GM23248 (cell line): ENCODE measurements at regions not wholly inside any gene's neighbourhood (a gene's known extent, or its start where the extent isn't known, plus 50 kb on each side); places are given as distances from the start of the nearest gene placed in this dataset.

ENCODE experiments used
- DNase-seq: peaks from one replicate; pipeline ENCODE4 v3.0.0-alpha.2; 2015
- H2AFZ ChIP-seq: fragments of 200-600 bp; sonication (generic); 2 replicates; pipeline ENCODE4 v1.6.1; 2016; ENCODE audit warnings: antibody characterized with exemption
- H3F3A ChIP-seq: fragments of 200-600 bp; sonication (generic); 2 replicates; pipeline ENCODE4 v1.6.1; 2016; ENCODE audit warnings: mild to moderate bottlenecking, antibody characterized with exemption, mixed run types; ENCODE audit not compliant: insufficient read depth
- H3K27ac ChIP-seq: fragments of 200-600 bp; sonication (generic); 2 replicates; pipeline ENCODE4 v1.5.1; 2016; ENCODE audit warnings: mild to moderate bottlenecking
- H3K27me3 ChIP-seq: fragments of 200-600 bp; sonication (generic); replicated peaks from 2 replicates; pipeline ENCODE4 v1.6.1; 2016; ENCODE audit warnings: mild to moderate bottlenecking; ENCODE audit not compliant: insufficient read depth
- H3K36me3 ChIP-seq: fragments of 200-600 bp; sonication (generic); 2 replicates; pipeline ENCODE4 v1.6.1; 2016; ENCODE audit warnings: low read depth, mild to moderate bottlenecking
- H3K4me1 ChIP-seq: fragments of 200-600 bp; sonication (generic); 2 replicates; pipeline ENCODE4 v1.6.1; 2016; ENCODE audit warnings: mild to moderate bottlenecking; ENCODE audit not compliant: insufficient read depth
- H3K4me2 ChIP-seq: fragments of 200-600 bp; sonication (generic); one replicate; pipeline ENCODE4 v1.6.1; 2016; ENCODE audit warnings: mild to moderate bottlenecking; ENCODE audit not compliant: unreplicated experiment
- H3K4me3 ChIP-seq: fragments of 200-600 bp; sonication (generic); 2 replicates; pipeline ENCODE4 v1.5.1; 2016; ENCODE audit warnings: mild to moderate bottlenecking
- H3K79me2 ChIP-seq: fragments of 200-600 bp; sonication (generic); 2 replicates; pipeline ENCODE4 v1.6.1; 2016; ENCODE audit warnings: mild to moderate bottlenecking; ENCODE audit not compliant: insufficient read depth
- H3K9ac ChIP-seq: fragments of 200-600 bp; sonication (generic); 2 replicates; pipeline ENCODE4 v1.6.1; 2016; ENCODE audit warnings: mild to moderate bottlenecking
- H3K9me2 ChIP-seq: fragments of 200-600 bp; sonication (generic); 2 replicates; pipeline ENCODE4 v1.6.1; 2016; ENCODE audit warnings: mixed run types, mild to moderate bottlenecking, moderate library complexity; ENCODE audit not compliant: insufficient read depth
- H3K9me3 ChIP-seq: fragments of 200-600 bp; sonication (generic); one replicate; pipeline ENCODE4 v1.6.1; 2017; ENCODE audit warnings: low read depth
- H4K20me1 ChIP-seq: fragments of 200-600 bp; sonication (generic); 2 replicates; pipeline ENCODE4 v1.6.0; 2016; ENCODE audit not compliant: insufficient read depth
- EZH2 ChIP-seq: fragments of 200-600 bp; sonication (generic); IDR thresholded peaks from 2 replicates; pipeline ENCODE4 v1.6.1; 2018; ENCODE audit warnings: antibody characterized with exemption, mild to moderate bottlenecking; ENCODE audit not compliant: insufficient read depth, poor library complexity, severe bottlenecking
- EZH2phosphoT487 ChIP-seq: fragments of 200-600 bp; sonication (generic); IDR thresholded peaks from 2 replicates; pipeline ENCODE4 v1.6.1; 2018; ENCODE audit warnings: antibody characterized with exemption, moderate library complexity, mild to moderate bottlenecking, low read depth; ENCODE audit not compliant: insufficient read depth
- WGBS, 2 experiments: methylation state at CpG; one replicate each; pipeline ENCODE4 v1.1.6; 2015 to 2017; ENCODE audit warnings: low lambda C conversion rate in 2 of 2, low coverage in 1 of 2; ENCODE audit errors: missing lambda C conversion rate in 2 of 2; 5-methylcytosine and 5-hydroxymethylcytosine counted together
- in situ Hi-C: fragments of 300-500 bp; cut with MboI; formaldehyde crosslinking; loops from 2 replicates; pipeline ENCODE4 v1.15.0; 2020

- no peak overlapping the region for H3K27ac ChIP-seq
- H2AFZ ChIP-seq: no peak overlapping the region
- H3K9ac ChIP-seq: no peak overlapping the region
- peak; percentile 35 for DNase-seq
- H3K4me3 ChIP-seq: no peak overlapping the region
- in situ Hi-C loops: no loop called here
- H3K4me1 ChIP-seq: no peaks in the 10 kb centered on the region
- H3K9me2 ChIP-seq: no peaks in the 10 kb centered on the region
- H3K79me2 ChIP-seq: no peaks in the 10 kb centered on the region
- TF ChIP-seq EZH2 (no peak), EZH2phosphoT487 (no peak)
- no peaks in the 10 kb centered on the region for H4K20me1 ChIP-seq
- H3K36me3 ChIP-seq: no peaks in the 10 kb centered on the region
- H3K9me3 ChIP-seq: no peaks in the 10 kb centered on the region
- 0 out of 2 replicates have a peak, but pooled peaks cover 10% of the 10 kb centered on the region for H3K27me3 ChIP-seq
- H3F3A ChIP-seq: no peaks in the 10 kb centered on the region
- no peak overlapping the region for H3K4me2 ChIP-seq
Measured at GRCh38 chr2:173441222-173441621, 86.5 kb downstream of the CDCA7 start.

- Histone ChIP-seq H4K20me1 (no peaks in the 10 kb centered on the region), H3K4me1 (no peaks in the 10 kb centered on the region), H3K27ac (no peak overlapping the region), H2AFZ (no peak overlapping the region), H3K9me3 (no peaks in the 10 kb centered on the region), H3K36me3 (no peaks in the 10 kb centered on the region), H3K9me2 (no peaks in the 10 kb centered on the region), H3K27me3 (0 out of 2 replicates have a peak, but pooled peaks cover 10% of the 10 kb centered on the region), H3F3A (no peaks in the 10 kb centered on the region), H3K4me2 (no peak overlapping the region), H3K4me3 (no peak overlapping the region), H3K9ac (no peak overlapping the region), H3K79me2 (no peaks in the 10 kb centered on the region)
- in situ Hi-C loops: no loop called here
- no peak for DNase-seq
- TF ChIP-seq EZH2phosphoT487 (no peak), EZH2 (no peak)
- WGBS, 2 experiments: 88 to 91% methylated on average over 2 of the region's 2 CpGs
Measured at GRCh38 chr2:173442542-173442941, 87.9 kb downstream of the CDCA7 start.

GRCh38 chr2:173446722-173447121 is 92.0 kb downstream of the CDCA7 start:
- in situ Hi-C loops: no loop called here

GRCh38 chr2:173448938-173449471 is 94.3 kb downstream of the CDCA7 start:
- Histone ChIP-seq H3K27me3 (no peaks in the 10 kb centered on the region; the same call in 1 of the 2 replicates), H3K4me1 (no peaks in the 10 kb centered on the region), H3K4me2 (peak overlapping the region; percentile 65), H3K36me3 (no peaks in the 10 kb centered on the region), H3K79me2 (no peaks in the 10 kb centered on the region), H3K9me2 (no peaks in the 10 kb centered on the region), H3K9ac (peak overlapping the region; percentile 34; the same call in 1 of the 2 replicates), H3K4me3 (peak overlapping the region; percentile 69), H3F3A (no peaks in the 10 kb centered on the region), H4K20me1 (no peaks in the 10 kb centered on the region), H3K27ac (0 out of 2 replicates have a peak overlapping the region, but pooled peaks have one; percentile 7), H2AFZ (peak overlapping the region; percentile 93), H3K9me3 (no peaks in the 10 kb centered on the region)
- WGBS, 2 experiments: 6 to 7% methylated on average over 16 to 17 of the region's 17 CpGs
- in situ Hi-C loops: no loop called here
- DNase-seq: peak; percentile 91
- TF ChIP-seq EZH2 (no peak), EZH2phosphoT487 (no peak)

More at GRCh38 chr2:173446722-173447121, 92.0 kb downstream of the CDCA7 start:
- WGBS, 2 experiments: 70 to 73% methylated on average over 1 of the region's 1 CpG
- Histone ChIP-seq H3K36me3 (no peaks in the 10 kb centered on the region), H3K27me3 (no peaks in the 10 kb centered on the region), H3K9ac (no peak overlapping the region), H3K4me1 (no peaks in the 10 kb centered on the region), H3K4me3 (no peak overlapping the region), H4K20me1 (no peaks in the 10 kb centered on the region), H3K4me2 (no peak overlapping the region), H3F3A (no peaks in the 10 kb centered on the region), H3K9me2 (no peaks in the 10 kb centered on the region), H3K27ac (no peak overlapping the region), H2AFZ (no peak overlapping the region), H3K9me3 (no peaks in the 10 kb centered on the region), H3K79me2 (no peaks in the 10 kb centered on the region)
- no peak for DNase-seq
- TF ChIP-seq EZH2phosphoT487 (no peak), EZH2 (no peak)

GRCh38 chr2:173451118-173451517 is 96.4 kb downstream of the CDCA7 start:
- H3K4me2 ChIP-seq: no peak overlapping the region
- H3K36me3 ChIP-seq: no peaks in the 10 kb centered on the region
- in situ Hi-C loops: no loop called here
- H2AFZ ChIP-seq: no peak overlapping the region
- no peak for DNase-seq
- H4K20me1 ChIP-seq: no peaks in the 10 kb centered on the region
- H3K9me3 ChIP-seq: no peaks in the 10 kb centered on the region
- no peaks in the 10 kb centered on the region; the same call in 1 of the 2 replicates for H3K27me3 ChIP-seq
- H3K79me2 ChIP-seq: no peaks in the 10 kb centered on the region
- no peak overlapping the region for H3K27ac ChIP-seq
- H3K9me2 ChIP-seq: no peaks in the 10 kb centered on the region
- H3K9ac ChIP-seq: no peak overlapping the region
- H3K4me3 ChIP-seq: no peak overlapping the region
- H3K4me1 ChIP-seq: no peaks in the 10 kb centered on the region
- H3F3A ChIP-seq: no peaks in the 10 kb centered on the region
- 67 to 71% methylated on average over 8 of the region's 8 CpGs for WGBS, 2 experiments
- no peak for TF ChIP-seq EZH2phosphoT487
